ENCODE measurements at regions not wholly inside any gene's neighbourhood (a gene's known extent, or its start where the extent isn't known, plus 50 kb on each side); places are given as distances from the start of the nearest gene placed in this dataset.

- no peaks in the 10 kb centered on the region for H3K4me1 ChIP-seq (ENCODE audit: control insufficient read depth, insufficient read depth, low read length)
- peak overlapping the region in 1 of 2 donors; percentile 17 for H3K9ac ChIP-seq (ENCODE audit: low read length in 2 of 2)
Observed at GRCh38 chr7:115747174-115747573, 283.4 kb downstream of the TFEC start.

GRCh38 chr7:115740043-115740442 is 290.5 kb downstream of the TFEC start:
- Histone ChIP-seq H3K9ac (ENCODE audit: low read length in 2 of 2) (no peak overlapping the region), H3K36me3 (ENCODE audit: control insufficient read depth in 2 of 2, insufficient read depth in 2 of 2, low read length in 2 of 2) (no peaks in the 10 kb centered on the region), H3K27me3 (ENCODE audit: control insufficient read depth in 1 of 2, insufficient read depth in 2 of 2, low read length in 2 of 2) (no peaks in the 10 kb centered on the region), H3K4me1 (ENCODE audit: control insufficient read depth, insufficient read depth, low read length) (no peaks in the 10 kb centered on the region), H3K27ac (ENCODE audit: low read length) (no peak overlapping the region), H3K9me3 (ENCODE audit: control insufficient read depth in 2 of 2, low read length in 2 of 2) (no peaks in the 10 kb centered on the region), H3K4me3 (ENCODE audit: low read length in 2 of 2) (no peak overlapping the region)

More at GRCh38 chr7:115747174-115747573, 283.4 kb downstream of the TFEC start:
- Histone ChIP-seq H3K27me3 (ENCODE audit: control insufficient read depth in 1 of 2, insufficient read depth in 2 of 2, low read length in 2 of 2) (no peaks in the 10 kb centered on the region), H3K9me3 (ENCODE audit: control insufficient read depth in 2 of 2, low read length in 2 of 2) (no peaks in the 10 kb centered on the region), H3K36me3 (ENCODE audit: control insufficient read depth in 2 of 2, insufficient read depth in 2 of 2, low read length in 2 of 2) (no peaks in the 10 kb centered on the region), H3K4me3 (ENCODE audit: low read length in 2 of 2) (peak overlapping the region; percentile 24 to 53), H3K27ac (ENCODE audit: low read length) (no peak overlapping the region)

GRCh38 chr7:115734641-115735040 is 295.9 kb downstream of the TFEC start:
- Histone ChIP-seq H3K9ac (ENCODE audit: low read length in 2 of 2) (no peak overlapping the region), H3K4me1 (ENCODE audit: control insufficient read depth, insufficient read depth, low read length) (no peaks in the 10 kb centered on the region), H3K27me3 (ENCODE audit: control insufficient read depth in 1 of 2, insufficient read depth in 2 of 2, low read length in 2 of 2) (no peaks in the 10 kb centered on the region), H3K36me3 (ENCODE audit: control insufficient read depth in 2 of 2, insufficient read depth in 2 of 2, low read length in 2 of 2) (no peaks in the 10 kb centered on the region), H3K27ac (ENCODE audit: low read length) (no peak overlapping the region), H3K9me3 (ENCODE audit: control insufficient read depth in 2 of 2, low read length in 2 of 2) (no peaks in the 10 kb centered on the region), H3K4me3 (ENCODE audit: low read length in 2 of 2) (no peak overlapping the region)

GRCh38 chr7:115731796-115732471 is 298.6 kb downstream of the TFEC start:
- Histone ChIP-seq H3K4me1 (ENCODE audit: control insufficient read depth, insufficient read depth, low read length) (no peaks in the 10 kb centered on the region), H3K36me3 (ENCODE audit: control insufficient read depth in 2 of 2, insufficient read depth in 2 of 2, low read length in 2 of 2) (no peaks in the 10 kb centered on the region), H3K4me3 (ENCODE audit: low read length in 2 of 2) (no peak overlapping the region), H3K9me3 (ENCODE audit: control insufficient read depth in 2 of 2, low read length in 2 of 2) (no peaks in the 10 kb centered on the region), H3K27ac (ENCODE audit: low read length) (no peak overlapping the region), H3K27me3 (ENCODE audit: control insufficient read depth in 1 of 2, insufficient read depth in 2 of 2, low read length in 2 of 2) (no peaks in the 10 kb centered on the region), H3K9ac (ENCODE audit: low read length in 2 of 2) (no peak overlapping the region)

GRCh38 chr7:115728518-115728917 is 302.0 kb downstream of the TFEC start:
- no peak overlapping the region for H3K9ac ChIP-seq (ENCODE audit: low read length in 2 of 2)
- H3K27ac ChIP-seq (ENCODE audit: low read length), result no peak overlapping the region
- no peaks in the 10 kb centered on the region for H3K9me3 ChIP-seq (ENCODE audit: control insufficient read depth in 2 of 2, low read length in 2 of 2)
- no peaks in the 10 kb centered on the region for H3K36me3 ChIP-seq (ENCODE audit: control insufficient read depth in 2 of 2, insufficient read depth in 2 of 2, low read length in 2 of 2)
- no peaks in the 10 kb centered on the region for H3K4me1 ChIP-seq (ENCODE audit: control insufficient read depth, insufficient read depth, low read length)
- H3K4me3 ChIP-seq (ENCODE audit: low read length in 2 of 2), result no peak overlapping the region
- H3K27me3 ChIP-seq (ENCODE audit: control insufficient read depth in 1 of 2, insufficient read depth in 2 of 2, low read length in 2 of 2), result no peaks in the 10 kb centered on the region

GRCh38 chr7:115724400-115725056 is 306.0 kb downstream of the TFEC start:
- Histone ChIP-seq H3K9me3 (ENCODE audit: control insufficient read depth in 2 of 2, low read length in 2 of 2) (no peaks in the 10 kb centered on the region), H3K4me3 (ENCODE audit: low read length in 2 of 2) (no peak overlapping the region), H3K9ac (ENCODE audit: low read length in 2 of 2) (no peak overlapping the region), H3K27me3 (ENCODE audit: control insufficient read depth in 1 of 2, insufficient read depth in 2 of 2, low read length in 2 of 2) (no peaks in the 10 kb centered on the region), H3K27ac (ENCODE audit: low read length) (no peak overlapping the region), H3K36me3 (ENCODE audit: control insufficient read depth in 2 of 2, insufficient read depth in 2 of 2, low read length in 2 of 2) (no peaks in the 10 kb centered on the region), H3K4me1 (ENCODE audit: control insufficient read depth, insufficient read depth, low read length) (no peaks in the 10 kb centered on the region)

- Histone ChIP-seq H3K9me3 (ENCODE audit: control insufficient read depth in 2 of 2, low read length in 2 of 2) (no peaks in the 10 kb centered on the region), H3K27ac (ENCODE audit: low read length) (no peak overlapping the region), H3K4me3 (ENCODE audit: low read length in 2 of 2) (no peak overlapping the region), H3K27me3 (ENCODE audit: control insufficient read depth in 1 of 2, insufficient read depth in 2 of 2, low read length in 2 of 2) (no peaks in the 10 kb centered on the region), H3K4me1 (ENCODE audit: control insufficient read depth, insufficient read depth, low read length) (no peaks in the 10 kb centered on the region), H3K36me3 (ENCODE audit: control insufficient read depth in 2 of 2, insufficient read depth in 2 of 2, low read length in 2 of 2) (no peaks in the 10 kb centered on the region), H3K9ac (ENCODE audit: low read length in 2 of 2) (no peak overlapping the region)
Observed at GRCh38 chr7:115722302-115722977, 308.1 kb downstream of the TFEC start.

- H3K36me3 ChIP-seq (ENCODE audit: control insufficient read depth in 2 of 2, insufficient read depth in 2 of 2, low read length in 2 of 2), result no peaks in the 10 kb centered on the region
- no peak overlapping the region for H3K4me3 ChIP-seq (ENCODE audit: low read length in 2 of 2)
- H3K9me3 ChIP-seq (ENCODE audit: control insufficient read depth in 2 of 2, low read length in 2 of 2), result no peaks in the 10 kb centered on the region
- H3K9ac ChIP-seq (ENCODE audit: low read length in 2 of 2), result no peak overlapping the region
- no peaks in the 10 kb centered on the region for H3K4me1 ChIP-seq (ENCODE audit: control insufficient read depth, insufficient read depth, low read length)
- no peak overlapping the region for H3K27ac ChIP-seq (ENCODE audit: low read length)
- no peaks in the 10 kb centered on the region for H3K27me3 ChIP-seq (ENCODE audit: control insufficient read depth in 1 of 2, insufficient read depth in 2 of 2, low read length in 2 of 2)
Observed at GRCh38 chr7:115721293-115722217, 309.0 kb downstream of the TFEC start.

GRCh38 chr7:115719963-115720362 is 310.6 kb downstream of the TFEC start:
- no peaks in the 10 kb centered on the region for H3K27me3 ChIP-seq (ENCODE audit: control insufficient read depth in 1 of 2, insufficient read depth in 2 of 2, low read length in 2 of 2)
- H3K4me1 ChIP-seq (ENCODE audit: control insufficient read depth, insufficient read depth, low read length), result no peaks in the 10 kb centered on the region
- H3K9ac ChIP-seq (ENCODE audit: low read length in 2 of 2), result no peak overlapping the region
- H3K9me3 ChIP-seq (ENCODE audit: control insufficient read depth in 2 of 2, low read length in 2 of 2), result no peaks in the 10 kb centered on the region
- H3K27ac ChIP-seq (ENCODE audit: low read length), result no peak overlapping the region
- no peaks in the 10 kb centered on the region for H3K36me3 ChIP-seq (ENCODE audit: control insufficient read depth in 2 of 2, insufficient read depth in 2 of 2, low read length in 2 of 2)
- no peak overlapping the region for H3K4me3 ChIP-seq (ENCODE audit: low read length in 2 of 2)

GRCh38 chr7:115709664-115710063 is 320.9 kb downstream of the TFEC start:
- H3K9me3 ChIP-seq (ENCODE audit: control insufficient read depth in 2 of 2, low read length in 2 of 2), result no peaks in the 10 kb centered on the region
- no peak overlapping the region for H3K4me3 ChIP-seq (ENCODE audit: low read length in 2 of 2)
- H3K27me3 ChIP-seq (ENCODE audit: control insufficient read depth in 1 of 2, insufficient read depth in 2 of 2, low read length in 2 of 2), result no peaks in the 10 kb centered on the region
- H3K36me3 ChIP-seq (ENCODE audit: control insufficient read depth in 2 of 2, insufficient read depth in 2 of 2, low read length in 2 of 2), result no peaks in the 10 kb centered on the region
- no peaks in the 10 kb centered on the region for H3K4me1 ChIP-seq (ENCODE audit: control insufficient read depth, insufficient read depth, low read length)
- no peak overlapping the region for H3K27ac ChIP-seq (ENCODE audit: low read length)
- no peak overlapping the region for H3K9ac ChIP-seq (ENCODE audit: low read length in 2 of 2)
